Loucy (cell line): ENCODE measurements at regions not wholly inside any gene's neighbourhood (a gene's known extent, or its start where the extent isn't known, plus 50 kb on each side); places are given as distances from the start of the nearest gene placed in this dataset.

Source experiments
- EZH2phosphoT487 ChIP-seq: fragments of 200-600 bp; IDR thresholded peaks from 2 replicates; pipeline ENCODE4 v1.6.1; 2018; ENCODE audit warnings: antibody characterized with exemption, mild to moderate bottlenecking, moderate library complexity, borderline replicate concordance
- TF ChIP-seq, protein P1 (sequence below): fragments of 200-600 bp; sonication (generic); conservative IDR thresholded peaks from 2 replicates; pipeline ENCODE4 v1.5.1; 2014; ENCODE audit warnings: mild to moderate bottlenecking, antibody characterized with exemption, low read length

DNA sequence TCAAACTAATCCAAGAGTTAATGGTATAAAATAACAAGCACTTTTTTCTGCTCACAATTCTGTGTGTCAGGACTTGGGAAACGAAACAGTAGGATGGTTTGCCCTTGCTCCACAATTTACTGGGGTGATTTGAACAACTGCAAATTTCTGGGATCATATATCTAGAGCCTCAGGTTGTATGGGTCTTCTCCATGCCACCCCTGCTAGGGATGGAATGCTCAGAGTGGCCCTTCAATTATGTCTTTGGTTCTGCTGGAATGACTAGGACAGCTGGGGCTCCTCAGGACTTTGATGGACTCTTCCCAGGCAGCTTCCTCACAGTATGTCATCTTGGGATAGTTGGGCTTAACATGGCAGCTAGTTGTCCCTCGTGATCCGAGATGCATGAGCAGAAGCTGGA is 223.0 kb upstream of the ANO5 start:
- TF ChIP-seq, protein P1, sequence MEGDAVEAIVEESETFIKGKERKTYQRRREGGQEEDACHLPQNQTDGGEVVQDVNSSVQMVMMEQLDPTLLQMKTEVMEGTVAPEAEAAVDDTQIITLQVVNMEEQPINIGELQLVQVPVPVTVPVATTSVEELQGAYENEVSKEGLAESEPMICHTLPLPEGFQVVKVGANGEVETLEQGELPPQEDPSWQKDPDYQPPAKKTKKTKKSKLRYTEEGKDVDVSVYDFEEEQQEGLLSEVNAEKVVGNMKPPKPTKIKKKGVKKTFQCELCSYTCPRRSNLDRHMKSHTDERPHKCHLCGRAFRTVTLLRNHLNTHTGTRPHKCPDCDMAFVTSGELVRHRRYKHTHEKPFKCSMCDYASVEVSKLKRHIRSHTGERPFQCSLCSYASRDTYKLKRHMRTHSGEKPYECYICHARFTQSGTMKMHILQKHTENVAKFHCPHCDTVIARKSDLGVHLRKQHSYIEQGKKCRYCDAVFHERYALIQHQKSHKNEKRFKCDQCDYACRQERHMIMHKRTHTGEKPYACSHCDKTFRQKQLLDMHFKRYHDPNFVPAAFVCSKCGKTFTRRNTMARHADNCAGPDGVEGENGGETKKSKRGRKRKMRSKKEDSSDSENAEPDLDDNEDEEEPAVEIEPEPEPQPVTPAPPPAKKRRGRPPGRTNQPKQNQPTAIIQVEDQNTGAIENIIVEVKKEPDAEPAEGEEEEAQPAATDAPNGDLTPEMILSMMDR = no peak
- no peak for TF ChIP-seq EZH2phosphoT487
